HCT116 (cell line): ENCODE measurements at regions not wholly inside any gene's neighbourhood (a gene's known extent, or its start where the extent isn't known, plus 50 kb on each side); places are given as distances from the start of the nearest gene placed in this dataset.

ENCODE experiments used
- ATAC-seq: fragments of 200-7000 bp; cut with Tn5 transposase; 2 replicates; pipeline ENCODE4 v1.9.1; 2020; ENCODE audit warnings: mild to moderate bottlenecking, moderate library complexity
- BruUV-seq: library from RNA; stranded (reverse); fragments of 400-500 nt; replicated peaks from 2 replicates; lab custom pipeline; 2021; lab: Mats Ljungman, UMichigan
- CTCF ChIA-PET: fragments of 300-600 bp; sonication (Branson Sonifier 250); formaldehyde crosslinking; loops from one replicate; lab custom pipeline; 2021; ENCODE audit warnings: antibody characterized with exemption; lab: Charles Lee
- POLR2A ChIA-PET: fragments of 300-600, 350-600 bp; sonication (Branson Sonifier 250); formaldehyde crosslinking; loops from one replicate; lab custom pipeline; 2021; ENCODE audit warnings: antibody characterized with exemption; lab: Charles Lee
- RAD21 ChIA-PET, 2 experiments: fragments of 300-600 bp; sonication (Branson Sonifier 250); formaldehyde crosslinking; loops; one replicate each; lab custom pipeline; 2023; ENCODE audit warnings: low total read pairs in 2 of 2; ENCODE audit not compliant: uncharacterized antibody in 2 of 2, unreplicated experiment in 2 of 2, low non-redundant PET in 1 of 2; lab: Charles Lee
- DNase-seq: peaks from one replicate; pipeline ENCODE4 v3.0.0-alpha.2; 2010; ENCODE audit warnings: low read depth, low spot score
- H2AFZ ChIP-seq: fragments of 200-600 bp; shearing (Covaris generic), sonication (generic); 2 replicates; pipeline ENCODE4 v1.6.1; 2017; ENCODE audit warnings: low read depth, mixed run types, mixed read lengths, antibody characterized with exemption, low read length; ENCODE audit not compliant: poor library complexity, severe bottlenecking
- H3K27ac ChIP-seq: 2 replicates; pipeline ENCODE4 v1.5.1; 2012; ENCODE audit warnings: low read depth, low read length
- H3K27me3 ChIP-seq: fragments of 200-600 bp; sonication (generic); 2 replicates; pipeline ENCODE4 v1.6.1; 2016; ENCODE audit warnings: mixed run types, low read length, mixed read lengths; ENCODE audit not compliant: insufficient read depth
- H3K36me3 ChIP-seq, 2 experiments: fragments of 200-500 bp in 1 of 2; fragments of 200-600 bp in 1 of 2; sonication (Bioruptor generic) in 1 of 2; sonication (generic) in 1 of 2; 2 replicates each; pipeline versions ENCODE4 v1.5.1 to v1.6.1; 2014 to 2016; ENCODE audit warnings: low read length in 2 of 2, inconsistent platforms in 1 of 2, mixed read lengths in 1 of 2, mixed run types in 1 of 2; ENCODE audit not compliant: insufficient read depth in 2 of 2, control insufficient read depth in 1 of 2
- H3K4me1 ChIP-seq, 2 experiments: fragments of 200-600 bp in 1 of 2; sonication (generic) in 1 of 2; 2 replicates each; pipeline versions ENCODE4 v1.5.1 to v1.6.1; 2012 to 2017; ENCODE audit warnings: low read length in 2 of 2, inconsistent platforms in 1 of 2, mild to moderate bottlenecking in 1 of 2, mixed read lengths in 1 of 2, mixed run types in 1 of 2, moderate library complexity in 1 of 2; ENCODE audit not compliant: insufficient read depth in 2 of 2, control insufficient read depth in 1 of 2
- H3K4me2 ChIP-seq: fragments of 200-600 bp; sonication (generic); 2 replicates; pipeline ENCODE4 v1.6.1; 2017; ENCODE audit warnings: mixed run types, low read length, mixed read lengths
- H3K4me3 ChIP-seq, 2 experiments: fragments of 200-600 bp in 1 of 2; sonication (generic) in 1 of 2; replicated peaks in 1 of 2; 2 replicates each; pipeline ENCODE4 v1.5.1; 2011 to 2016; ENCODE audit warnings: low read length in 2 of 2, control low read depth in 1 of 2, low read depth in 1 of 2, mild to moderate bottlenecking in 1 of 2, mixed read lengths in 1 of 2, mixed run types in 1 of 2
- H3K79me2 ChIP-seq: fragments of 200-600 bp; sonication (generic); 2 replicates; pipeline ENCODE4 v1.6.1; 2017; ENCODE audit warnings: mild to moderate bottlenecking, mixed run types, low read length, moderate library complexity, mixed read lengths; ENCODE audit not compliant: insufficient read depth
- H3K9ac ChIP-seq: fragments of 200-600 bp; sonication (generic); 2 replicates; pipeline ENCODE4 v1.6.1; 2016; ENCODE audit warnings: low read length, mixed read lengths
- H3K9me2 ChIP-seq: fragments of 200-600 bp; sonication (generic), shearing (Covaris generic); 2 replicates; pipeline ENCODE4 v1.6.1; 2017; ENCODE audit warnings: mixed run types, mild to moderate bottlenecking, moderate library complexity; ENCODE audit not compliant: insufficient read depth
- H3K9me3 ChIP-seq, 2 experiments: fragments of 200-500 bp in 1 of 2; fragments of 200-600 bp in 1 of 2; sonication (Bioruptor generic) in 1 of 2; sonication (generic) in 1 of 2; 2 replicates each; pipeline ENCODE4 v1.6.1; 2014 to 2017; ENCODE audit warnings: low read length in 2 of 2, mixed read lengths in 2 of 2, inconsistent platforms in 1 of 2, low read depth in 1 of 2, mild to moderate bottlenecking in 1 of 2, mixed run types in 1 of 2, moderate library complexity in 1 of 2; ENCODE audit not compliant: control insufficient read depth in 1 of 2, insufficient read depth in 1 of 2
- H4K20me1 ChIP-seq: fragments of 200-600 bp; sonication (generic), shearing (Covaris generic); 2 replicates; pipeline ENCODE4 v1.6.1; 2017; ENCODE audit warnings: mixed run types, mild to moderate bottlenecking, moderate library complexity; ENCODE audit not compliant: insufficient read depth
- CBX3 ChIP-seq: IDR thresholded peaks from 2 replicates; pipeline ENCODE4 v1.6.1; 2012; ENCODE audit warnings: low read depth
- CEBPB ChIP-seq: IDR thresholded peaks from 2 replicates; pipeline ENCODE4 v1.6.1; 2012; ENCODE audit warnings: low read depth
- EGR1 ChIP-seq: IDR thresholded peaks from 2 replicates; pipeline ENCODE4 v1.6.1; 2012; ENCODE audit warnings: low read depth
- ELF1 ChIP-seq: IDR thresholded peaks from 2 replicates; pipeline ENCODE4 v1.6.1; 2012; ENCODE audit warnings: low read depth, borderline replicate concordance
- EZH2 ChIP-seq: fragments of 200-600 bp; sonication (generic); IDR thresholded peaks from 2 replicates; pipeline ENCODE4 v1.6.1; 2017; ENCODE audit warnings: antibody characterized with exemption, mixed run types
- EZH2phosphoT487 ChIP-seq: fragments of 200-600 bp; IDR thresholded peaks from 2 replicates; pipeline ENCODE4 v1.6.1; 2018; ENCODE audit warnings: antibody characterized with exemption, borderline replicate concordance
- FOSL1 ChIP-seq: IDR thresholded peaks from 2 replicates; pipeline ENCODE4 v1.6.1; 2012; ENCODE audit warnings: low read depth
- JUND ChIP-seq: IDR thresholded peaks from 2 replicates; pipeline ENCODE4 v1.6.1; 2012
- POLR2A ChIP-seq: IDR thresholded peaks from 2 replicates; pipeline ENCODE4 v1.7.0; 2011; ENCODE audit warnings: borderline replicate concordance; ENCODE audit not compliant: insufficient read depth, insufficient read length; ENCODE audit errors: extremely low read depth
- POLR2AphosphoS5 ChIP-seq: IDR thresholded peaks from 2 replicates; pipeline ENCODE4 v1.6.1; 2011; ENCODE audit warnings: mild to moderate bottlenecking, low read depth, low read length, moderate library complexity
- RAD21 ChIP-seq: IDR thresholded peaks from 2 replicates; pipeline ENCODE4 v1.6.1; 2012; ENCODE audit warnings: low read depth, mild to moderate bottlenecking
- SIN3A ChIP-seq: IDR thresholded peaks from 2 replicates; pipeline ENCODE4 v1.6.1; 2012; ENCODE audit warnings: low read depth
- SP1 ChIP-seq: IDR thresholded peaks from 2 replicates; pipeline ENCODE4 v1.6.1; 2012; ENCODE audit warnings: low read depth
- SRF ChIP-seq: IDR thresholded peaks from 2 replicates; pipeline ENCODE4 v1.6.1; 2012; ENCODE audit warnings: low read depth
- TCF7L2 ChIP-seq: IDR thresholded peaks from 2 replicates; pipeline ENCODE4 v1.7.0; 2011; ENCODE audit warnings: borderline replicate concordance, inconsistent platforms; ENCODE audit not compliant: insufficient read depth, insufficient read length; ENCODE audit errors: extremely low read depth
- YY1 ChIP-seq: IDR thresholded peaks from 2 replicates; pipeline ENCODE4 v1.6.1; 2011; ENCODE audit warnings: low read length, low read depth, moderate library complexity, mild to moderate bottlenecking; ENCODE audit not compliant: insufficient replicate concordance; ENCODE audit errors: extremely low read depth
- ZFX ChIP-seq: fragments of 450-650 bp; IDR thresholded peaks from 2 replicates; pipeline ENCODE4 v1.6.1; 2017
- ZNF274 ChIP-seq: fragments of 200-500 bp; sonication (Bioruptor generic); IDR thresholded peaks from 2 replicates; pipeline ENCODE4 v1.6.1; 2014; ENCODE audit warnings: mild to moderate bottlenecking, low read depth, low read length, inconsistent platforms
- intact Hi-C: fragments of 100-400 bp; cut with micrococcal nuclease; formaldehyde crosslinking; loops from 2 replicates; pipeline ENCODE4 v1.10.0; 2022
- TF ChIP-seq, protein P1 (sequence below): IDR thresholded peaks from 2 replicates; pipeline ENCODE4 v1.6.1; 2012
- TF ChIP-seq, protein P2 (sequence below): IDR thresholded peaks from 2 replicates; pipeline ENCODE4 v1.6.1; 2012

DNA sequence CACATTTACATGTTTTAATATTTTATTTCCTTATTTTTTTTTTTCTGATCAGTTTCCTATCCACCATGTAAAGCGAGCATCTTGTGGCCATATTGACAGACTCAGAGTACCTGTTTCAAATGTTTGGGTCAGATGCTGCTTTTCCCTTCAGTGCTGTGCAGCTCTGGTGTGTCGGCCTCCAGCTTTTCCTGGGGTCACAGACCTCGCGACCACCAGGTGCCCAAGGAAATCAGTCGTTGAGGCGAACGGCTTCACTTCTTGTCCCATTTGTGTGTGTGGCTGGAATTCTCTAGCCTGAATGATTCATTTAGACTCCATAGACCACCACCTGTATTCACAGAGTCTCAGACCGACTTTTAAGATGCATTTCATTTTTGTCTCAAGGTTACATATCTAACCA is 166.9 kb upstream of the SPRY4 start:
- H3K79me2 ChIP-seq = no peaks in the 10 kb centered on the region
- intact Hi-C loops = no loop called here
- TF ChIP-seq EZH2 (no peak), SP1 (no peak), YY1 (no peak), SRF (no peak), RAD21 (no peak), ZNF274 (no peak), TCF7L2 (no peak), CEBPB (no peak), JUND (no peak), ELF1 (no peak), POLR2A (no peak), CBX3 (no peak), SIN3A (no peak), EZH2phosphoT487 (no peak), POLR2AphosphoS5 (no peak), EGR1 (no peak), ZFX (no peak), FOSL1 (no peak)
- TF ChIP-seq, protein P1, sequence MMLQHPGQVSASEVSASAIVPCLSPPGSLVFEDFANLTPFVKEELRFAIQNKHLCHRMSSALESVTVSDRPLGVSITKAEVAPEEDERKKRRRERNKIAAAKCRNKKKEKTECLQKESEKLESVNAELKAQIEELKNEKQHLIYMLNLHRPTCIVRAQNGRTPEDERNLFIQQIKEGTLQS = no peak
- TF ChIP-seq, protein P2, sequence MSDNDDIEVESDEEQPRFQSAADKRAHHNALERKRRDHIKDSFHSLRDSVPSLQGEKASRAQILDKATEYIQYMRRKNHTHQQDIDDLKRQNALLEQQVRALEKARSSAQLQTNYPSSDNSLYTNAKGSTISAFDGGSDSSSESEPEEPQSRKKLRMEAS = no peak
- no peak overlapping the region for H2AFZ ChIP-seq
- H3K27ac ChIP-seq = no peak overlapping the region
- H3K27me3 ChIP-seq = no peaks in the 10 kb centered on the region
- H3K36me3 ChIP-seq = no peaks in the 10 kb centered on the region
- H3K4me1 ChIP-seq = peaks cover 0 to 1% of the 10 kb centered on the region in 2 experiments; a peak in 1 of 4 replicates
- H3K9me2 ChIP-seq = no peaks in the 10 kb centered on the region
- H3K9ac ChIP-seq = no peak overlapping the region
- DNase-seq (no peak), ATAC-seq (no peak)
- RAD21 ChIA-PET = no interaction called here
- H3K4me3 ChIP-seq = no peak overlapping the region
- CTCF ChIA-PET = no interaction called here
- POLR2A ChIA-PET = no interaction called here
- no TSS peak for BruUV-seq
- H3K9me3 ChIP-seq = no peaks in the 10 kb centered on the region
- no peak overlapping the region for H3K4me2 ChIP-seq
- no peaks in the 10 kb centered on the region for H4K20me1 ChIP-seq
